SK-N-SH (cell line): ENCODE measurements at regions not wholly inside any gene's neighbourhood (a gene's known extent, or its start where the extent isn't known, plus 50 kb on each side); places are given as distances from the start of the nearest gene placed in this dataset.

Source experiments
- CTCF ChIA-PET: fragments of 300-600, 350-600 bp; formaldehyde crosslinking; extraction: SDS; loops from one replicate; lab custom pipeline; 2021; lab: Yijun Ruan, JAX
- POLR2A ChIA-PET: fragments of 350-600 bp; sonication (Branson Sonifier 250); formaldehyde crosslinking; extraction: SDS; loops from one replicate; lab custom pipeline; 2020; ENCODE audit warnings: antibody characterized with exemption, inconsistent platforms; lab: Yijun Ruan, JAX
- DNase-seq: peaks from one replicate; pipeline ENCODE4 v3.0.0; 2012
- H2AFZ ChIP-seq: fragments of 200-600 bp; sonication (generic); 2 replicates; pipeline ENCODE4 v1.8.1; 2016; ENCODE audit warnings: antibody characterized with exemption, mild to moderate bottlenecking, low read depth
- H3F3A ChIP-seq: fragments of 200-600 bp; sonication (generic); replicated peaks from 2 replicates; pipeline ENCODE3; 2016; ENCODE audit warnings: antibody characterized with exemption, mild to moderate bottlenecking; ENCODE audit not compliant: insufficient read depth
- H3K27ac ChIP-seq, 2 experiments: fragments of 200-500 bp in 1 of 2; fragments of 200-600 bp in 1 of 2; sonication (Bioruptor generic) in 1 of 2; sonication (generic), shearing (Covaris generic) in 1 of 2; 2 replicates each; pipeline versions ENCODE4 v1.5.1 to v1.6.1; 2014 to 2016; ENCODE audit warnings: low read depth in 2 of 2, inconsistent platforms in 1 of 2, low read length in 1 of 2, mild to moderate bottlenecking in 1 of 2, mixed read lengths in 1 of 2
- H3K27me3 ChIP-seq: fragments of 200-600 bp; sonication (generic), shearing (Covaris generic); 2 replicates; pipeline ENCODE4 v1.6.1; 2016; ENCODE audit warnings: mixed run types; ENCODE audit not compliant: insufficient read depth
- H3K36me3 ChIP-seq, 2 experiments: fragments of 200-500 bp in 1 of 2; fragments of 200-600 bp in 1 of 2; sonication (Bioruptor generic) in 1 of 2; sonication (generic) in 1 of 2; replicated peaks in 1 of 2; 2 replicates each; pipeline versions ENCODE3 to v1.5.1; 2014 to 2016; ENCODE audit warnings: low read length in 1 of 2, mild to moderate bottlenecking in 1 of 2; ENCODE audit not compliant: insufficient read depth in 2 of 2, control insufficient read depth in 1 of 2
- H3K4me1 ChIP-seq, 2 experiments: fragments of 200-500 bp in 1 of 2; fragments of 200-600 bp in 1 of 2; sonication (Bioruptor generic) in 1 of 2; sonication (generic), shearing (Covaris generic) in 1 of 2; 2 replicates each; pipeline versions ENCODE4 v1.5.1 to v1.6.1; 2014 to 2016; ENCODE audit warnings: low read depth in 1 of 2, low read length in 1 of 2, mixed run types in 1 of 2; ENCODE audit not compliant: insufficient read depth in 2 of 2, control insufficient read depth in 1 of 2
- H3K4me2 ChIP-seq: fragments of 200-600 bp; sonication (generic), shearing (Covaris generic); 2 replicates; pipeline ENCODE4 v1.6.1; 2017; ENCODE audit warnings: mixed run types
- H3K4me3 ChIP-seq, 2 experiments: fragments of 200-500 bp in 1 of 2; fragments of 200-600 bp in 1 of 2; sonication (Bioruptor generic) in 1 of 2; sonication (generic), shearing (Covaris generic) in 1 of 2; 2 replicates each; pipeline versions ENCODE4 v1.5.1 to v1.8.1; 2014 to 2016; ENCODE audit warnings: low read depth in 2 of 2, inconsistent platforms in 1 of 2, low read length in 1 of 2, mild to moderate bottlenecking in 1 of 2, mixed read lengths in 1 of 2, moderate library complexity in 1 of 2
- H3K79me2 ChIP-seq: fragments of 200-600 bp; sonication (generic); 2 replicates; pipeline ENCODE4 v1.8.1; 2017; ENCODE audit warnings: mild to moderate bottlenecking; ENCODE audit not compliant: insufficient read depth
- H3K9ac ChIP-seq: fragments of 200-600 bp; sonication (generic); 2 replicates; pipeline ENCODE4 v1.6.1; 2017; ENCODE audit warnings: mixed run types
- H3K9me2 ChIP-seq: fragments of 200-600 bp; sonication (generic); 2 replicates; pipeline ENCODE4 v1.6.1; 2017; ENCODE audit warnings: mixed run types
- H3K9me3 ChIP-seq: fragments of 200-600 bp; sonication (generic); 2 replicates; pipeline ENCODE4 v1.6.1; 2017; ENCODE audit warnings: mixed run types, mild to moderate bottlenecking, moderate library complexity
- H4K20me1 ChIP-seq: fragments of 200-600 bp; sonication (generic); 2 replicates; pipeline ENCODE4 v1.6.1; 2017; ENCODE audit warnings: mild to moderate bottlenecking, mixed run types; ENCODE audit not compliant: insufficient read depth
- ELF1 ChIP-seq: IDR thresholded peaks from 2 replicates; pipeline ENCODE4 v1.4.0; 2012
- EP300 ChIP-seq, 2 experiments: IDR thresholded peaks; 2 replicates each; pipeline versions ENCODE4 v1.4.0 to v1.6.1; 2012; ENCODE audit warnings: borderline replicate concordance in 1 of 2, low read depth in 1 of 2, low read length in 1 of 2
- EZH2phosphoT487 ChIP-seq: fragments of 200-600 bp; sonication (generic); IDR thresholded peaks from 2 replicates; pipeline ENCODE4 v1.6.1; 2017; ENCODE audit warnings: low read depth, mixed run types, mild to moderate bottlenecking, antibody characterized with exemption, moderate library complexity, borderline replicate concordance
- FOSL2 ChIP-seq: IDR thresholded peaks from 2 replicates; pipeline ENCODE4 v1.4.0; 2012; ENCODE audit warnings: low read depth, mild to moderate bottlenecking, moderate library complexity, borderline replicate concordance
- FOXM1 ChIP-seq: IDR thresholded peaks from 2 replicates; pipeline ENCODE4 v1.4.0; 2012; ENCODE audit warnings: low read depth, mild to moderate bottlenecking
- GATA2 ChIP-seq: sonication (generic); formaldehyde crosslinking; IDR thresholded peaks from 2 replicates; pipeline ENCODE4 v1.5.0; 2020; ENCODE audit warnings: mild to moderate bottlenecking, missing genetic modification reagents
- JUND ChIP-seq: IDR thresholded peaks from 2 replicates; pipeline ENCODE4 v1.4.0; 2012
- MXI1 ChIP-seq: IDR thresholded peaks from 2 replicates; pipeline ENCODE4 v1.6.1; 2012; ENCODE audit warnings: mild to moderate bottlenecking, low read depth, low read length, improper control_type of control experiment
- NRF1 ChIP-seq: IDR thresholded peaks from 2 replicates; pipeline ENCODE4 v1.6.1; 2012; ENCODE audit warnings: low read depth, mild to moderate bottlenecking, low read length
- RCOR1 ChIP-seq: fragments of 150-350 bp; IDR thresholded peaks from 2 replicates; pipeline ENCODE4 v1.6.1; 2017; ENCODE audit warnings: antibody characterized with exemption, low read length
- RXRA ChIP-seq: IDR thresholded peaks from 2 replicates; pipeline ENCODE4 v1.4.0; 2012; ENCODE audit warnings: low read depth, mild to moderate bottlenecking, borderline replicate concordance
- SIN3A ChIP-seq: IDR thresholded peaks from 2 replicates; pipeline ENCODE4 v1.6.1; 2012; ENCODE audit warnings: low read depth, mild to moderate bottlenecking, low read length, moderate library complexity, borderline replicate concordance
- TAF1 ChIP-seq: IDR thresholded peaks from 2 replicates; pipeline ENCODE4 v1.6.1; 2012; ENCODE audit warnings: low read depth, mild to moderate bottlenecking, low read length, moderate library complexity, borderline replicate concordance
- WGBS: methylation state at CpG from one replicate; pipeline ENCODE4 v1.1.6; 2017; ENCODE audit warnings: low lambda C conversion rate; 5-methylcytosine and 5-hydroxymethylcytosine counted together
- TF ChIP-seq, protein P1 (sequence below): IDR thresholded peaks from 2 replicates; pipeline ENCODE4 v1.4.0; 2012; ENCODE audit warnings: low read depth, borderline replicate concordance

DNA sequence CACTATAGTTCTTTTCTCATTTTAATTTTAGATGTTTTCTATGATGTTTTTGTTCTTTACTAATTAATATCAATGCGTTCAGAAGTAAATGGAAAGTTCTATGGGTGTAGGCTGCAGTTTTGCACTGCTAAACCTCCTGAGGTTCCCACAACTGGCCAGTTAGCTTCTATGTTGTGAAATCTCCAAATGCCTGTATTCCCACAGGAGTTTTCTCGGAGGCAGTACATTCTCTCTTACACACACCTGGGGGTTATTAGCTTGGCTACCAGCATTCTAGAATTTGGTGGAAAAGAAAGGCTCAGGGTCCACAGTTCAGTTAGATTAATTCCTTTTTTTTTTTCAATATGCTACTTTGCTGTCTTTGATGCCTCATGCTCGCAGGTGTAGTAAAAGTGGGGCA, 216.9 kb upstream of the NRIP1 start:
- Histone ChIP-seq H2AFZ (no peak overlapping the region), H3K4me1 (no peaks in the 10 kb centered on the region), H3K27ac (no peak overlapping the region), H3K9me2 (no peaks in the 10 kb centered on the region), H4K20me1 (no peaks in the 10 kb centered on the region), H3K79me2 (no peaks in the 10 kb centered on the region), H3K4me3 (no peak overlapping the region), H3K27me3 (no peaks in the 10 kb centered on the region), H3K4me2 (no peak overlapping the region), H3K9me3 (no peaks in the 10 kb centered on the region), H3K9ac (no peak overlapping the region), H3F3A (no peaks in the 10 kb centered on the region), H3K36me3 (no peaks in the 10 kb centered on the region)
- no peak for TF ChIP-seq FOSL2
- TF ChIP-seq FOXM1: no peak
- no peak for TF ChIP-seq ELF1
- no peak for TF ChIP-seq JUND
- TF ChIP-seq EZH2phosphoT487: no peak
- TF ChIP-seq SIN3A: no peak
- no peak for TF ChIP-seq RCOR1
- TF ChIP-seq RXRA: no peak
- no peak for TF ChIP-seq TAF1
- no peak for TF ChIP-seq MXI1
- no peak for TF ChIP-seq NRF1
- TF ChIP-seq GATA2 (CRISPR knock-in tag): no peak
- TF ChIP-seq, protein P1, sequence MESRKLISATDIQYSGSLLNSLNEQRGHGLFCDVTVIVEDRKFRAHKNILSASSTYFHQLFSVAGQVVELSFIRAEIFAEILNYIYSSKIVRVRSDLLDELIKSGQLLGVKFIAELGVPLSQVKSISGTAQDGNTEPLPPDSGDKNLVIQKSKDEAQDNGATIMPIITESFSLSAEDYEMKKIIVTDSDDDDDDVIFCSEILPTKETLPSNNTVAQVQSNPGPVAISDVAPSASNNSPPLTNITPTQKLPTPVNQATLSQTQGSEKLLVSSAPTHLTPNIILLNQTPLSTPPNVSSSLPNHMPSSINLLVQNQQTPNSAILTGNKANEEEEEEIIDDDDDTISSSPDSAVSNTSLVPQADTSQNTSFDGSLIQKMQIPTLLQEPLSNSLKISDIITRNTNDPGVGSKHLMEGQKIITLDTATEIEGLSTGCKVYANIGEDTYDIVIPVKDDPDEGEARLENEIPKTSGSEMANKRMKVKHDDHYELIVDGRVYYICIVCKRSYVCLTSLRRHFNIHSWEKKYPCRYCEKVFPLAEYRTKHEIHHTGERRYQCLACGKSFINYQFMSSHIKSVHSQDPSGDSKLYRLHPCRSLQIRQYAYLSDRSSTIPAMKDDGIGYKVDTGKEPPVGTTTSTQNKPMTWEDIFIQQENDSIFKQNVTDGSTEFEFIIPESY: no peak
- CTCF ChIA-PET: no interaction called here
- no peak for DNase-seq
- POLR2A ChIA-PET: no interaction called here
- WGBS: 10% methylated on average over 3 of the region's 3 CpGs

DNA sequence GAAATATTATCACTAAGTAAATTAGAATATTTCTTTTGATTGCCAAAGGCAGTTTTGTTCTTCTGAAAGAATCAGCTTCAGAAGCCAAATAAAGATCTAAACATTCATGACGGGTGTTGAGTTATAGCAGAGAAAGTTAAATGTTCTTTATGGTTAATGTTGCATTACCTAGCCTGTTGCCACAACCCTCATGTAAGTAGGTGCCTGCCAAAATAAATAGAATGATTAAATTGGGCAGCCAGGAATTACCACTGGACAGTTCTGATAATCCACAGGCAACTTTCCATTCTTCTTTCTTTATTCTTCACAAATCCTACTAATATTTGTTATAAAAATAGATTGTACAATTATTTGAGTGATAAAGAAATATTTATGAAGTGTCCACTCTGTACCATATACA, 217.9 kb upstream of the NRIP1 start:
- Histone ChIP-seq H3K4me2 (no peak overlapping the region), H3K4me1 (no peaks in the 10 kb centered on the region), H3K9ac (no peak overlapping the region), H3K36me3 (no peaks in the 10 kb centered on the region), H3F3A (no peaks in the 10 kb centered on the region), H3K9me3 (no peaks in the 10 kb centered on the region), H3K27ac (no peak overlapping the region), H2AFZ (0 out of 2 replicates have a peak overlapping the region, but pooled peaks have one; percentile 11), H3K4me3 (no peak overlapping the region), H3K27me3 (no peaks in the 10 kb centered on the region), H3K79me2 (no peaks in the 10 kb centered on the region), H3K9me2 (no peaks in the 10 kb centered on the region), H4K20me1 (no peaks in the 10 kb centered on the region)
- ChIA-PET CTCF (interaction anchor here (1.4 kb wide), 1 partner anchor 200 kb away, joined by 3 read pairs; no protein-coding TSS in a partner anchor), POLR2A (no interaction called here)
- WGBS: 6% methylated on average over 1 of the region's 1 CpG
- DNase-seq: no peak
- TF ChIP-seq EP300 (IDR thresholded peaks at IDR 0.05; ENCODE audit: borderline replicate concordance in 1 of 2, low read depth in 1 of 2, low read length in 1 of 2) (no peak), ELF1 (no peak), RCOR1 (no peak)
